Hepatocyte (in vitro differentiated cells): ENCODE measurements at regions not wholly inside any gene's neighbourhood (a gene's known extent, or its start where the extent isn't known, plus 50 kb on each side); places are given as distances from the start of the nearest gene placed in this dataset.

Experiments
- DNase-seq: peaks from one replicate; pipeline ENCODE4 v3.0.0-alpha.2; 2016; ENCODE audit warnings: low spot score
- H2AFZ ChIP-seq: fragments of 200-600 bp; sonication (generic); 2 replicates; pipeline ENCODE4 v1.6.0; 2016; ENCODE audit warnings: antibody characterized with exemption, mild to moderate bottlenecking
- H3K27ac ChIP-seq: fragments of 200-600 bp; sonication (generic); 2 replicates; pipeline ENCODE4 v1.5.1; 2016; ENCODE audit warnings: mild to moderate bottlenecking
- H3K27me3 ChIP-seq: fragments of 200-600 bp; sonication (generic); 2 replicates; pipeline ENCODE4 v1.6.1; 2016
- H3K36me3 ChIP-seq: fragments of 200-600 bp; sonication (generic); replicated peaks from 2 replicates; pipeline ENCODE4 v1.5.1; 2016; ENCODE audit warnings: low read depth; ENCODE audit not compliant: insufficient read depth
- H3K4me1 ChIP-seq: fragments of 200-600 bp; sonication (generic); 2 replicates; pipeline ENCODE4 v1.5.1; 2016; ENCODE audit warnings: mild to moderate bottlenecking, moderate library complexity; ENCODE audit not compliant: insufficient read depth
- H3K4me2 ChIP-seq: fragments of 200-600 bp; sonication (generic); 2 replicates; pipeline ENCODE4 v1.6.0; 2016
- H3K4me3 ChIP-seq: fragments of 200-600 bp; sonication (generic); 2 replicates; pipeline ENCODE4 v1.5.1; 2016; ENCODE audit warnings: mild to moderate bottlenecking
- H3K79me2 ChIP-seq: fragments of 200-600 bp; sonication (generic); 2 replicates; pipeline ENCODE4 v1.6.0; 2017; ENCODE audit warnings: mild to moderate bottlenecking
- H3K9me2 ChIP-seq: fragments of 200-600 bp; sonication (generic); replicated peaks from 2 replicates; pipeline ENCODE4 v1.6.0; 2017; ENCODE audit warnings: mild to moderate bottlenecking; ENCODE audit not compliant: insufficient read depth
- H3K9me3 ChIP-seq: fragments of 200-600 bp; sonication (generic); 2 replicates; pipeline ENCODE4 v1.5.1; 2016; ENCODE audit warnings: low read depth, mild to moderate bottlenecking
- H4K20me1 ChIP-seq: fragments of 200-600 bp; sonication (generic); 2 replicates; pipeline ENCODE4 v1.6.0; 2016; ENCODE audit warnings: mild to moderate bottlenecking; ENCODE audit not compliant: insufficient read depth, poor library complexity, severe bottlenecking
- EZH2 ChIP-seq: fragments of 200-600 bp; sonication (generic); IDR thresholded peaks from 2 replicates; pipeline ENCODE4 v1.6.1; 2016; ENCODE audit warnings: antibody characterized with exemption, mild to moderate bottlenecking, borderline replicate concordance
- EZH2phosphoT487 ChIP-seq: fragments of 200-600 bp; sonication (generic); IDR thresholded peaks from one replicate; pipeline ENCODE4 v1.6.1; 2018; ENCODE audit warnings: antibody characterized with exemption, mild to moderate bottlenecking, low read depth, moderate library complexity; ENCODE audit not compliant: unreplicated experiment, severe bottlenecking
- WGBS: methylation state at CpG from one replicate; pipeline ENCODE4 v1.1.6; 2016; ENCODE audit warnings: low lambda C conversion rate; ENCODE audit errors: missing lambda C conversion rate; 5-methylcytosine and 5-hydroxymethylcytosine counted together
- TF ChIP-seq, protein P1 (sequence below): fragments of 200-600 bp; sonication (generic); IDR thresholded peaks from 2 replicates; pipeline ENCODE4 v1.5.1; 2016; ENCODE audit warnings: antibody characterized with exemption, mild to moderate bottlenecking; ENCODE audit not compliant: poor library complexity

DNA sequence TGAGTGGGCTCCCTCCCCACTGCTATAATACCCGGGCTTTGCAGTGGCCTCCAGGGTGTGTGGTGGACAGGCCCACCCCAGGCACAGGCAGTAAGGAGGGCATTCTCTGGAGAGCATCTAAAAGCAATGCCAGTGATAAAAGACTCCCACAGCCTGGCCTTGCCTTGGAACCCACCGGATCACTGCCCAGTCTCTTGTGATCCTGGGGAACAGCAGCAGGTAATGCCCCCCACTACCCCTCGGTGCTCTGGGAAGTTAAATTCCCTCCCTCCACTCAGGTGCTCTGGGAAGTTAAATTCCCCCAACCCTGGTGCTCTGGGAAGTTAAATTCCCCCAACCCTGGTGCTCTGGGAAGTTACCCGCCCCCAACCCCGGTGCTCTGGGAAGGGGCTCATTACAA is 565.2 kb downstream of the TCERG1L start:
- no peaks in the 10 kb centered on the region for H3K27me3 ChIP-seq
- H4K20me1 ChIP-seq = no peaks in the 10 kb centered on the region
- TF ChIP-seq EZH2 (no peak), EZH2phosphoT487 (no peak)
- TF ChIP-seq, protein P1, sequence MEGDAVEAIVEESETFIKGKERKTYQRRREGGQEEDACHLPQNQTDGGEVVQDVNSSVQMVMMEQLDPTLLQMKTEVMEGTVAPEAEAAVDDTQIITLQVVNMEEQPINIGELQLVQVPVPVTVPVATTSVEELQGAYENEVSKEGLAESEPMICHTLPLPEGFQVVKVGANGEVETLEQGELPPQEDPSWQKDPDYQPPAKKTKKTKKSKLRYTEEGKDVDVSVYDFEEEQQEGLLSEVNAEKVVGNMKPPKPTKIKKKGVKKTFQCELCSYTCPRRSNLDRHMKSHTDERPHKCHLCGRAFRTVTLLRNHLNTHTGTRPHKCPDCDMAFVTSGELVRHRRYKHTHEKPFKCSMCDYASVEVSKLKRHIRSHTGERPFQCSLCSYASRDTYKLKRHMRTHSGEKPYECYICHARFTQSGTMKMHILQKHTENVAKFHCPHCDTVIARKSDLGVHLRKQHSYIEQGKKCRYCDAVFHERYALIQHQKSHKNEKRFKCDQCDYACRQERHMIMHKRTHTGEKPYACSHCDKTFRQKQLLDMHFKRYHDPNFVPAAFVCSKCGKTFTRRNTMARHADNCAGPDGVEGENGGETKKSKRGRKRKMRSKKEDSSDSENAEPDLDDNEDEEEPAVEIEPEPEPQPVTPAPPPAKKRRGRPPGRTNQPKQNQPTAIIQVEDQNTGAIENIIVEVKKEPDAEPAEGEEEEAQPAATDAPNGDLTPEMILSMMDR = no peak
- no peaks in the 10 kb centered on the region for H3K36me3 ChIP-seq
- WGBS = 90% methylated on average over 4 of the region's 5 CpGs
- H3K4me2 ChIP-seq = no peak overlapping the region
- H3K79me2 ChIP-seq = no peaks in the 10 kb centered on the region
- no peaks in the 10 kb centered on the region for H3K9me3 ChIP-seq
- DNase-seq = no peak
- H3K27ac ChIP-seq = no peak overlapping the region
- no peaks in the 10 kb centered on the region for H3K4me1 ChIP-seq
- no peak overlapping the region for H3K4me3 ChIP-seq
- no peaks in the 10 kb centered on the region for H3K9me2 ChIP-seq
- H2AFZ ChIP-seq = no peak overlapping the region

DNA sequence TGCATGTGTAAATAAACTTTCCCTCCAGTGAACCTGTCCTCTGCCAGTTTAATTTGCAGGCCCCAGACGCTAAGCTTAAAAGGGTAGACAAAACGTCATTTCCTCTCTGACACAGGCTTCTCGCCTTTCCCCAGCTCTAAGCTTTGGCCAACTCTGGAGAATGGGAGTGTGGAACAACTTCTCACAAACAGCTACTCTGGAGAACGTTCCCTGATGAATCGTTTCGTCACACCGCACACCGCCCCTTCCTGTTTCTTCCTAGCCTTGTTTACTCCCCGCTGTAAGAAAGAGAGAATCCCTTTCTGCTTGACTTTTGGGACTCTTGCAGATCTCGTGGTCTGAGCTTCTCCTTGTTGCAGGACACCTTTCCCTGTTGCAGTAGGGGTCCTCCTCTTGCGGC is 564.2 kb downstream of the TCERG1L start:
- H3K27ac ChIP-seq = no peak overlapping the region
- no peaks in the 10 kb centered on the region for H3K9me2 ChIP-seq
- H3K4me3 ChIP-seq = no peak overlapping the region
- TF ChIP-seq, protein P1 = no peak
- TF ChIP-seq EZH2 = no peak
- no peak for TF ChIP-seq EZH2phosphoT487
- WGBS = 68% methylated on average over 11 of the region's 11 CpGs
- H4K20me1 ChIP-seq = no peaks in the 10 kb centered on the region
- H3K4me2 ChIP-seq = no peak overlapping the region
- H2AFZ ChIP-seq = no peak overlapping the region
- no peaks in the 10 kb centered on the region for H3K36me3 ChIP-seq
- DNase-seq = no peak
- H3K79me2 ChIP-seq = no peaks in the 10 kb centered on the region
- H3K9me3 ChIP-seq = no peaks in the 10 kb centered on the region
- no peaks in the 10 kb centered on the region for H3K4me1 ChIP-seq
- H3K27me3 ChIP-seq = no peaks in the 10 kb centered on the region

DNA sequence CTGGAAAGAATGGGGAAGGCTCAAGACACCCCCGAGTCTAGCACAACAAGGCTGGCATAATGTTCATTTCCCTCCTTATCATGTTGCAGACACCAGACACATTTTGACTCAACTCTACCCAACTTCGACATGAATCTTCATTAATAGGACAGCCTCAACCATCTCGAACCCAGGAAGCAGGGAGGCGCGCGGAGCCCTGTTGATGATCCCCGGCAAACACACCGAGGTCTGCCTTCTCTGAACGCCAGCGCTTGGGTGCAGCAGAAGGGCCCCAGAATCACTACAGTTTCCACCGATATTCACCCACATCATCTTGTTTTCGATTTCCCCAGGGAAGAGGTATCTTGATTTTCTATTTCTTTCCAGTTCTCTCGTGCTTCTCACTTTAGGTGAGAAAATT is 563.6 kb downstream of the TCERG1L start:
- Histone ChIP-seq H3K9me3 (no peaks in the 10 kb centered on the region), H3K4me2 (no peak overlapping the region), H4K20me1 (no peaks in the 10 kb centered on the region), H2AFZ (no peak overlapping the region), H3K4me3 (no peak overlapping the region), H3K4me1 (no peaks in the 10 kb centered on the region), H3K27me3 (no peaks in the 10 kb centered on the region), H3K79me2 (no peaks in the 10 kb centered on the region), H3K9me2 (no peaks in the 10 kb centered on the region), H3K36me3 (no peaks in the 10 kb centered on the region), H3K27ac (no peak overlapping the region)
- DNase-seq = no peak
- no peak for TF ChIP-seq EZH2phosphoT487
- TF ChIP-seq, protein P1 = no peak
- no peak for TF ChIP-seq EZH2
- WGBS = 93% methylated on average over 13 of the region's 13 CpGs
